ENCODE measurements at regions not wholly inside any gene's neighbourhood (a gene's known extent, or its start where the extent isn't known, plus 50 kb on each side); places are given as distances from the start of the nearest gene placed in this dataset.

- no peak for TF ChIP-seq FOXK2 (IDR thresholded peaks at IDR 0.05)
- no peak for TF ChIP-seq HDGF (IDR thresholded peaks at IDR 0.05; ENCODE audit: borderline replicate concordance)
- no peak for TF ChIP-seq SP1 (IDR thresholded peaks at IDR 0.05)
- no peak for TF ChIP-seq ZNF384 (IDR thresholded peaks at IDR 0.05)
- no peak for TF ChIP-seq ELF4 (IDR thresholded peaks at IDR 0.05)
- TF ChIP-seq L3MBTL2 (conservative IDR thresholded peaks at IDR 0.05), result no peak
- no peak for TF ChIP-seq FOXA1 (IDR thresholded peaks at IDR 0.05)
- no peak for TF ChIP-seq SUZ12 (IDR thresholded peaks at IDR 0.05)
- TF ChIP-seq TARDBP (IDR thresholded peaks at IDR 0.05), result no peak
- TF ChIP-seq FOXM1 (IDR thresholded peaks at IDR 0.05; ENCODE audit: borderline replicate concordance), result no peak
Observed at GRCh38 chr17:22503322-22503899, 811.1 kb downstream of the KCNJ18 start.

All from HEK293T (cell line).